NCI-H2107 treated with DMSO at 0.1 percent for 48 hours (cell line): ENCODE measurements at regions not wholly inside any gene's neighbourhood (a gene's known extent, or its start where the extent isn't known, plus 50 kb on each side); places are given as distances from the start of the nearest gene placed in this dataset.
"Not testable (repeated sequence)": the region's sequence is repeated elsewhere in the genome, so short reads cannot be mapped to it uniquely, and the experiment has no call there.

Experiments
- DNase-seq: peaks from one replicate; lab custom pipeline; 2025; ENCODE audit not compliant: unreplicated experiment; lab: John Stamatoyannopoulos, UW

DNA sequence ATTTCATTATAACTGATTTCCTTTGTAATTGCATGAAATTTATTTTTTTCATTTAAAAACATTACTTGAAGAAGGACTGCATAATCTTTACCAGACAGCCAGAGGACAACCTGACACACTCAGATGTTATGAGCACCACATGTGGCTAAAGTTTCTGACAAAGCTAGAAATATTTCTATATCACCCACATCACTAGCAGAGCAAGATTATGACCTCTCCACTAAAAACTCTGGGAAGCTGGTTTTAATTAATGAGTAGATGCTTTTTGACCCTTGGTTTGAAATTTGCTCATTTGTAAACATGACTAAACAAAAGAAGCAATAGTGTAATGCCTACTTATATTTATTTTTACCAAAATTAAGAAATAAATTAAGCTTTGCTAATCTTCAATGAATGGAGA, 661.5 kb upstream of the EPHA5 start:
- no peak for DNase-seq

GRCh38 chr4:66330125-66330524, 659.8 kb upstream of the EPHA5 start:
- DNase-seq: no peak

- DNase-seq: peak; percentile 19
These were observed 658.7 kb upstream of the EPHA5 start for GRCh38 chr4:66328803-66329574.

DNA sequence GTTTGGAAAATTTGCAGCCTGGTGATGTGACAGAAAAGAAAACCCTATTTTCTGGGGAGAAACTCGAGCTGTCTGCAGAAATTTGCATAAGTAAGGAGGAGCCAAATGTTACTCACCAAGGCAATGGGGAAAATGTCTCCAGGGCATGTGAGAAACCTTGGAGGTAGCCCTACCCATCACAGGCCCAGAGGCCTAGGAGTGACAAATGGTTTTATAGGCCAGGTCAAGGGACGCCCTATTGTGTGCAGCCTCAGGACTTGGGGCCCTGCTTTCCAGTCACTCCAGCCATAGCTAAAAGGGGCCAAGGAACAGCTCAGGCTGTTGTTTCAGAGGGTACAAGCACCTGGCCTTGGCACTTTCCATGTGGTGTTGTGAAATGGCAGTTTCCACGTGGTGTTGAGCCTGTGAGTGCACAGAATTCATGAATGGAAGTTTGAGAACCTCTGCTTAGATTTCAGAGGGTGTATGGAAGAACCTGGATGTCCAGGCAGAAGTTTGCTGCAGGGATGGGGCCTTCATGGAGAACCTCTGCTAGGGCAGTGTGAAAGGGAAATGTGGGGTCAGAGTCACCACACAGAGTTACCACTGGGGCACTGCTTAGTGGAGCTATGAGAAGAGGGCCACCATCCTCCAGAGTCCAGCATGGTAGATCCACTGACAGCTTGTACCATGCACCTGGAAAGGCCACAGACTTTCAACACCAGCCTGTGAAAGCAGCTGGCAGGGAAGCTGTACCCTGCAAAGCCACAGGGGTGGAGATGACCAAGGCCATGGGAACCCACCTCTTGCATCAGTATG, 637.6 kb upstream of the EPHA5 start:
- no peak for DNase-seq

GRCh38 chr4:66300336-66300934, 630.1 kb upstream of the EPHA5 start:
- no peak for DNase-seq

DNA sequence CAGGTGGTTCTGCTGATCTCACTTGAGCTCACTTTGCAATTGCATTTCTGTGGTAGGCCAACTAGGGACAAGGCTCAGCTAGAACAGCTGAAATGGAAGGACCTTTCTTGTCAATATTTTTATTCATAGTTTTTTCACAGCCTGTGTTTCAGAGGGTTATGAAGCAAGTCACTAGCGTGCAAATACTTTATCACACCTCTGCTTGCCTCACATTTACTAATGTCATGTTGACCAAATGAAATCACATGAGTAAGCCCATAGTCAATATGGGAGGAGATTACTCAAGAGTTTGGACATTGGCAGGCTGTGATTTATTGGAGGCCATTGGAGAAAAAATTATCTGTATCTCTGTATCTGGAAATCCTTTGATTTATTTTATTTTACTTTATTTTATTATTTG, 628.3 kb upstream of the EPHA5 start:
- no peak for DNase-seq

DNA sequence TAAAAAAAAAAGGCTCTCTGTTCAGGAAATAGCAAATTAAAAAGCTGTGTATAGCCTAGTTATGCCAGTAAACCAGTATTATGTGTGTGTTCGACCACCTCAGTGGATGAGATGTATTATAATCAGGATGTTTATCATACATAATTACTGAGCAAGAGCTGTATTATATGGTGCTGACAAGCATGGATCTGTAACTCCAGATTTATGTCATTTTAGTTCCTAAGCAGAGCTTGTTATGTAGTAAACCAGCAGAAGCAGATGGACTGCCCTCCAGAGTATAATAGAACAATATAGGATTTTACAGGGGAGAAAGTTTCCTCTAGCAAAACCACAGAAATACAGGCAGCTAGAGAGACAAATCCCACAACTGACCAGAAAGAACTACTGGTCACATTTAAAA, 627.4 kb upstream of the EPHA5 start:
- DNase-seq: no peak

DNA sequence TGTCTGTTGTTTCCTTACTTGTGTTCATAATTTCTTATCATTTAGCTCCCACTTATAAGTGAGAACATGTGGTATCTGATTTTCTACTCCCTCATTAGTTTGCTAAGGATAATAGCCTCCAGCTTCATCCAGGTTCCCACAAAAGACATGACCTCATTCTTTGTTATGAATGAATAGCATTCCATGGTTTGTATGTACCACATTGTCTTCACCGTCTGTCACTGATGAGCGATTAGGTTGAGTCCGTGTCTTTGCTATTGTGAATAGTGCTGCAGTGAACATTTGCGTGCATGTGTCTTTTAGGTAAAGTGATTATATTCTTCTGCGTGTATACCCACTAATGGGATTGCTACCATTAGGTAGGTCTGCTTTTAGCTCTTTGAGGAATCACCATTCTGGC, 624.3 kb upstream of the EPHA5 start:
- no peak for DNase-seq

- no peak for DNase-seq
These were observed 614.7 kb upstream of the EPHA5 start for GRCh38 chr4:66284991-66285451.

DNA sequence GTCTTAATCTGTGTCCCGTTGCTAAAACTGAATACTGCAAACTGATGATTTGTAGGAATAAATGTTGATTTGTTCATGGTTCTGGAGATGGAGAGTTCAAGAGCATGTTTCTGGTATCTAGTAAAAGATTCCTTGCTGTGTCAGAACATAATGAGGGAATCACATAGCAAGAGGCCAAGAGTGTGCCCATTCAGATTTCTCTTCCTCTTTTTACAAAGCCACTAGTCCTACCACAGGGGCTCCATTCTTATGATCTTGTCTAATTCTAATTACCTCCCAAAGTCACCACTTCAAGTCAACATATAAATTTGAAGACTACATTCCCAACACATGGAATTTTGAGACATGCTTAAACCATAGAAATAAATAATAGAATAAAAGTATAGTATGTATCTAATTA, 608.8 kb upstream of the EPHA5 start:
- DNase-seq: no peak

- DNase-seq: no peak
These were observed 605.2 kb upstream of the EPHA5 start for GRCh38 chr4:66275411-66276038.

DNA sequence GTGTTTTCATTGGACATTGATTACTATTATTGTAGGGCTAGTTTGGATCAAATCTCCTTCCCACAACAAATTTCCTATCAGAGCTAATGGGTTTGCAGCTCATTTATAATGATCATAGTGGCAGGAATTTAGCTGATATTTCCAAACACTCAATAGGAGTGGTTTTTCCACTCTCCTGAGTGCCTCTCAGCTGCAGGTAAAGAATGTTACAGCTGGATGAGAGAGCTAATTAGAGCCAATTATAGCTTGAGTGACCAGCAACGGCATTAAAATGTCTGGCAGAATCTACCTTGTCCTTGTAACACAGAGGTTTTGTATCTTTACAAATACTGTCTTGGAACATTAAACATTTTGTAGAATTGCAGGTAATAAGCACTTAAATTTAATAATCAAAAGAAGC, 602.8 kb upstream of the EPHA5 start:
- DNase-seq: no peak

- DNase-seq: not testable (repeated sequence)
These were observed 600.1 kb upstream of the EPHA5 start for GRCh38 chr4:66270356-66270755.

DNA sequence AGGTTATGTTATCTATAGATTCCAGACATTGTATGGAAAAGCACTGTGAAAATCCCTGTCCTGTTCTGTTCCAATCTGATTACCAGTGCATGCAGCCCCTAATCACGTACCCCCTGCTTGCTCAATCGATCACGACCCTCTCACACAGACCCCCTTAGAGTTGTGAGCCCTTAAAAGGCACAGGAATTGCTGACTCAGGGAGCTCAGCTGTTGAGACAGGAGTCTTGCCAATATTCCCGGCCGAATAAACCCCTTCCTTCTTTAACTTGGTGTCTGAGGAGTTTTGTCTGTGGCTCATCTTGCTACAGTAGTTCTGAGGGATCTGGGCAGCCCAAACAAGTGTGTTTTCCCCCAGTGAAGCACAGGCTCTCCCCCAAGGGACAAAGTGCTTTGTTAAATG, 596.3 kb upstream of the EPHA5 start:
- DNase-seq: not testable (repeated sequence)

GRCh38 chr4:66266035-66266434, 595.7 kb upstream of the EPHA5 start:
- DNase-seq: peak; percentile 74

GRCh38 chr4:66252291-66252690, 582.0 kb upstream of the EPHA5 start:
- no peak for DNase-seq

- DNase-seq: no peak
These were observed 576.4 kb upstream of the EPHA5 start for GRCh38 chr4:66246643-66247042.

DNA sequence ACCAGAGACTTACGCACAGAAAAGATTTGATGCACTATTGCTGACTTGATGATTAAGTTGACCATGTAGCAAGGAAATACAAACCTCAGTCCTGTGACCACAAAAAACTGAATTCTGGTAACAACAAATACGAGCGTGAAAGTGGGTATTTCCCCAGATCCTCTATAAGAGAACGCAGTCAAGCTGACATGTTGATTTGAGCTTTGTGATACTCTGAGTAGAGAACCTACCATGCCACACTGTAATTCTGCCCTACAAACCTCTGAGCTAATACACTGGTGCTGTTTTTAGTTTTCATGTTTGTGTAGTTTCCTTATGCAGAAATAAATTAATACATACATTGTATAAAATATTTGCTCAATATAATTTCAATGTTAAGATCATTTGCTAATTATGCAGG, 565.6 kb upstream of the EPHA5 start:
- no peak for DNase-seq

- DNase-seq: no peak
These were observed 559.6 kb upstream of the EPHA5 start for GRCh38 chr4:66229885-66230284.

- DNase-seq: no peak
These were observed 555.2 kb upstream of the EPHA5 start for GRCh38 chr4:66225539-66225938.

DNA sequence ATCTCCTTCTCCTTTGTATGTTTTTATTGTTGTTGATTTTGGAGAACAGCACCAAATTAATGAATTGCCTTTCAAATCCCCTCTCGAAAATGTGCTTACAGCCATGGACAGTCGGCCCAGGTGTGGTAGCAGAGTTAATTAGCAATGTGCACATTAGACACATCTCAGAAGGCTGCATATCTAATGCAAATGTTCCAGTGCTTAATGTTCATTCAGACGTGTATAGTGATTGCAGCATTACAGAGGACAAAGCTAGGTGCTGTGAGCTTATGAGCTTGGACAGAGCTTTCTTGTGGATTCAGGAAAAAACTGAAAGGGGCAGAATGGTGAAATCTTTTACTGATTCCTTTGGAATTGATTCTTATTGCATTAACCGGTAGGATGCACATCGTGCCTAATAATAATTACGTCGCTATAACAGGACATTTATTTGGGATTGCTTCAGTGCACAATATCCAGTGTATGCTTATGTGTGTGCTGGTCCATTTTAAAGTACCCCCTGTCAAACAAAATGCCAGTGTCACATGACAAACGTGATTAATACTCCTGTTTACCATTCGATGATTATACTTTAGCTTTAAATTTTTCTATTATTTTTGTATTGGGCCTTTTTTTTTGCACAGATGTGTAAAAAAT, 552.9 kb upstream of the EPHA5 start:
- DNase-seq: no peak
